GM21390 (cell line): ENCODE measurements at regions not wholly inside any gene's neighbourhood (a gene's known extent, or its start where the extent isn't known, plus 50 kb on each side); places are given as distances from the start of the nearest gene placed in this dataset.

Experiments
- ATAC-seq: cut with Tn5 transposase; IDR thresholded peaks from one replicate; pipeline ENCODE4 v1.9.1; 2021; ENCODE audit not compliant: unreplicated experiment

- peak; percentile 88 for ATAC-seq
Measured at GRCh38 chr2:111219285-111219684, 98.6 kb downstream of the BCL2L11 start.

- no peak for ATAC-seq
Measured at GRCh38 chr2:111219734-111220505, 99.2 kb downstream of the BCL2L11 start.

GRCh38 chr2:111220962-111221361 is 100.2 kb downstream of the BCL2L11 start:
- no peak for ATAC-seq

- ATAC-seq: no peak
Measured at GRCh38 chr2:111221701-111222100, 101.0 kb downstream of the BCL2L11 start.

- ATAC-seq: no peak
Measured at GRCh38 chr2:111222204-111222866, 101.6 kb downstream of the BCL2L11 start.

- ATAC-seq: no peak
Measured at GRCh38 chr2:111225856-111226255, 105.1 kb downstream of the BCL2L11 start.

GRCh38 chr2:111226876-111227700 is 106.4 kb downstream of the BCL2L11 start:
- ATAC-seq: no peak

- ATAC-seq: no peak
Measured at GRCh38 chr2:111227716-111228141, 107.0 kb downstream of the BCL2L11 start.

- ATAC-seq: no peak
Measured at GRCh38 chr2:111231532-111232252, 111.0 kb downstream of the BCL2L11 start.

- ATAC-seq: no peak
Measured at GRCh38 chr2:111235192-111236015, 114.7 kb downstream of the BCL2L11 start.

GRCh38 chr2:111236025-111236424 is 115.3 kb downstream of the BCL2L11 start:
- ATAC-seq: no peak

- no peak for ATAC-seq
Measured at GRCh38 chr2:111238296-111238695, 117.6 kb downstream of the BCL2L11 start.

GRCh38 chr2:111239107-111239506 is 118.4 kb downstream of the BCL2L11 start:
- ATAC-seq: peak; percentile 91

GRCh38 chr2:111239581-111240249 is 119.0 kb downstream of the BCL2L11 start:
- no peak for ATAC-seq

- no peak for ATAC-seq
Measured at GRCh38 chr2:111243295-111243694, 122.6 kb downstream of the BCL2L11 start.

GRCh38 chr2:111244864-111245263 is 124.2 kb downstream of the BCL2L11 start:
- no peak for ATAC-seq

- ATAC-seq: no peak
Measured at GRCh38 chr2:111246620-111247061, 125.9 kb downstream of the BCL2L11 start.

- ATAC-seq: no peak
Measured at GRCh38 chr2:111247491-111247890, 126.8 kb downstream of the BCL2L11 start.

GRCh38 chr2:111249806-111250205 is 129.1 kb downstream of the BCL2L11 start:
- ATAC-seq: no peak
